ENCODE measurements at regions not wholly inside any gene's neighbourhood (a gene's known extent, or its start where the extent isn't known, plus 50 kb on each side); places are given as distances from the start of the nearest gene placed in this dataset.

DNA sequence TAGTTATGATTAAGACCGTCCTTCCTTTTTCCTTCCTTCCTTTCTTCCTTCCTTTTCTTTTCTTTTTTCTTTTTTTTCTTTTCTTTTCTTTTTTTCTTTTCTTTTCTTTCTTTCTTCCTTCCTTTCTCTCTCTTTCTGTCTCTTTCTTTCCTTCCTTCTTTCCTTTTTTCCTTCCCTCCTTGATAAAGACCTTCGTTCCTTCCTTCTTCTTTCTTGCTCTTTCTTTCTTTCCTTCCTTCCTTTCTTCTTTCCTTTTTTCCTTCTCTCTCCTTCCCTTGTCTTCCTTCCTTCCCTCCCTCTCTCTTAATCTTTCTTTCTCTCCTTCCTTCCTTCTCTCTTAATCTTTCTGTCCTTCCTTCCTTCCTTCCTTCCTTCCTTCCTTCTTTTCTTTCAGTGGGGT, 130.9 kb downstream of the PAPOLA start:
- TF ChIP-seq CTCF (IDR thresholded peaks at IDR 0.05) (no peak), EZH2 (IDR thresholded peaks at IDR 0.05; ENCODE audit: borderline replicate concordance, insufficient read depth, low read depth, low read length, poor library complexity, severe bottlenecking) (no peak)
- no peaks in the 10 kb centered on the region for H3K4me1 ChIP-seq (ENCODE audit: control insufficient read depth in 2 of 2, insufficient read depth in 2 of 2, low read length in 2 of 2)
- ATAC-seq (ENCODE audit: low read depth) (no peak), DNase-seq (no peak)
- WGBS (ENCODE audit: insufficient coverage) = 67% methylated on average over 1 of the region's 2 CpGs
- Mint-ChIP-seq H3K9me3 (ENCODE audit: insufficient read depth) (no peaks in the 10 kb centered on the region), H3K27ac (no peak overlapping the region), H3K4me3 (no peak overlapping the region), H3K4me1 (no peaks in the 10 kb centered on the region), H3K27me3 (no peaks in the 10 kb centered on the region)
- CTCF ChIA-PET = no interaction called here
- H3K9me3 ChIP-seq (ENCODE audit: control extremely low read depth in 1 of 3, control insufficient read depth in 2 of 3, insufficient read depth in 1 of 3, low read length in 2 of 3) = peaks cover 0 to 12% (median 0%) of the 10 kb centered on the region in 3 donors
- H4K20me1 ChIP-seq (ENCODE audit: control insufficient read depth, insufficient read depth, low read length, poor library complexity, severe bottlenecking) = no peaks in the 10 kb centered on the region
- no peak overlapping the region for H3K4me3 ChIP-seq (ENCODE audit: control extremely low read depth in 1 of 5, extremely low read depth in 1 of 5, insufficient read depth in 1 of 5, low read depth in 2 of 5, low read length in 4 of 5)
- H3K27ac ChIP-seq (ENCODE audit: low read length in 2 of 2) = no peak overlapping the region
- H3K27me3 ChIP-seq (replicated peaks in 1 of 4; ENCODE audit: control extremely low read depth in 1 of 4, control insufficient read depth in 3 of 4, insufficient read depth in 4 of 4, low read length in 3 of 4) = no peaks in the 10 kb centered on the region
- H3K9ac ChIP-seq (ENCODE audit: low read length) = no peak overlapping the region
- no peaks in the 10 kb centered on the region for H3K36me3 ChIP-seq (replicated peaks in 1 of 2; ENCODE audit: control extremely low read depth in 1 of 2, control insufficient read depth in 1 of 2, extremely low read depth in 1 of 2, insufficient read depth in 2 of 2, low read length in 1 of 2)
- intact Hi-C loops (cut with micrococcal nuclease) = no loop called here
- POLR2A ChIA-PET = no interaction called here
- no peak overlapping the region for H2AFZ ChIP-seq (ENCODE audit: insufficient read depth, low read depth, low read length, poor library complexity, severe bottlenecking)
- H3K79me2 ChIP-seq (ENCODE audit: control insufficient read depth, insufficient read depth, low read length) = no peaks in the 10 kb centered on the region
- H3K4me2 ChIP-seq (replicated peaks; ENCODE audit: low read depth, low read length, poor library complexity, severe bottlenecking) = no peak overlapping the region

DNA sequence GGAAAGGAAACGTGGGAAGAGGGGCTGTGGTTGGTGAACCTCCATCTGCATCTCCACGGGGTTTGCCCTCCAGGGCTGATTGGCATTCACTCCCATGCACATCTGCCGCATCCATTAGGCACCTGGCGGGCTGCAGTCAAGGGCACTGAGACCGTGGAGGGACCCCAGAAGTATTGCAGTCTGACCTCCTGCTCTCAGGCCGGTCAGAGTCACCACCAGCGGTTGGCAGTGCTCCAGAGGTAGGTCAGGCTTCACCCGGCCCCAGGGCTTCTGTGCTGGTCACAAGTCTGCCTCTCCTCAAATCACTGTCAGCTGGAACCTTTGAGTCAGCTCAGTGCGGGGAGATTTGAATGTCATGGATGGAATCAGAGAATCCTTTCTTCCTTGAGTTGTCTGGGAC, 132.3 kb downstream of the PAPOLA start:
- no peaks in the 10 kb centered on the region for H3K79me2 ChIP-seq (ENCODE audit: control insufficient read depth, insufficient read depth, low read length)
- H3K27ac ChIP-seq (ENCODE audit: low read length in 2 of 2) = no peak overlapping the region
- Mint-ChIP-seq H3K4me1 (no peaks in the 10 kb centered on the region), H3K27ac (no peak overlapping the region), H3K27me3 (no peaks in the 10 kb centered on the region), H3K4me3 (no peak overlapping the region), H3K9me3 (ENCODE audit: insufficient read depth) (no peaks in the 10 kb centered on the region)
- WGBS (ENCODE audit: insufficient coverage) = 85% methylated on average over 8 of the region's 9 CpGs
- H3K36me3 ChIP-seq (replicated peaks in 1 of 2; ENCODE audit: control extremely low read depth in 1 of 2, control insufficient read depth in 1 of 2, extremely low read depth in 1 of 2, insufficient read depth in 2 of 2, low read length in 1 of 2) = no peaks in the 10 kb centered on the region
- no peaks in the 10 kb centered on the region for H3K4me1 ChIP-seq (ENCODE audit: control insufficient read depth in 2 of 2, insufficient read depth in 2 of 2, low read length in 2 of 2)
- no peak for ATAC-seq (ENCODE audit: low read depth)
- H2AFZ ChIP-seq (ENCODE audit: insufficient read depth, low read depth, low read length, poor library complexity, severe bottlenecking) = no peak overlapping the region
- TF ChIP-seq CTCF (IDR thresholded peaks at IDR 0.05) (no peak), EZH2 (IDR thresholded peaks at IDR 0.05; ENCODE audit: borderline replicate concordance, insufficient read depth, low read depth, low read length, poor library complexity, severe bottlenecking) (no peak)
- H3K4me3 ChIP-seq (ENCODE audit: control extremely low read depth in 1 of 5, extremely low read depth in 1 of 5, insufficient read depth in 1 of 5, low read depth in 2 of 5, low read length in 4 of 5) = no peak overlapping the region
- H3K27me3 ChIP-seq (replicated peaks in 1 of 4; ENCODE audit: control extremely low read depth in 1 of 4, control insufficient read depth in 3 of 4, insufficient read depth in 4 of 4, low read length in 3 of 4) = no peaks in the 10 kb centered on the region
- CTCF ChIA-PET = no interaction called here
- H3K9ac ChIP-seq (ENCODE audit: low read length) = no peak overlapping the region
- no peak for DNase-seq
- H3K9me3 ChIP-seq (ENCODE audit: control extremely low read depth in 1 of 3, control insufficient read depth in 2 of 3, insufficient read depth in 1 of 3, low read length in 2 of 3) = peaks cover 0 to 12% (median 0%) of the 10 kb centered on the region in 3 donors
- no peak overlapping the region for H3K4me2 ChIP-seq (replicated peaks; ENCODE audit: low read depth, low read length, poor library complexity, severe bottlenecking)
- H4K20me1 ChIP-seq (ENCODE audit: control insufficient read depth, insufficient read depth, low read length, poor library complexity, severe bottlenecking) = no peaks in the 10 kb centered on the region
- POLR2A ChIA-PET = no interaction called here
- intact Hi-C loops (cut with micrococcal nuclease) = no loop called here

All from B cell (primary cell).